Keratinocyte (primary cell): ENCODE measurements at regions not wholly inside any gene's neighbourhood (a gene's known extent, or its start where the extent isn't known, plus 50 kb on each side); places are given as distances from the start of the nearest gene placed in this dataset.

ENCODE experiments used
- DNase-seq: peaks from one replicate; pipeline ENCODE4 v3.0.0-alpha.2; 2011; ENCODE audit warnings: low read depth, missing footprints, low spot score
- FAIRE-seq: peaks from 2 replicates; lab custom pipeline; 2011; peaks lifted over from hg19 to GRCh38; lab: Jason Lieb, UNC
- H2AFZ ChIP-seq: 2 replicates; pipeline ENCODE4 v1.6.0; 2012; ENCODE audit warnings: low read length, control low read depth, inconsistent platforms; ENCODE audit not compliant: control insufficient read depth
- H3K27ac ChIP-seq: 2 replicates; pipeline ENCODE4 v1.5.1; 2011; ENCODE audit warnings: low read length; ENCODE audit not compliant: control insufficient read depth, insufficient read depth
- H3K27me3 ChIP-seq: 3 replicates; pipeline ENCODE4 v1.6.0; 2011; ENCODE audit warnings: low read length; ENCODE audit not compliant: control insufficient read depth, insufficient read depth; ENCODE audit errors: extremely low read depth
- H3K36me3 ChIP-seq, 2 experiments: 2 replicates in 1 of 2; 3 replicates in 1 of 2; pipeline ENCODE4 v1.5.1; 2011; ENCODE audit warnings: low read length in 2 of 2, mild to moderate bottlenecking in 1 of 2; ENCODE audit not compliant: control insufficient read depth in 2 of 2, insufficient read depth in 2 of 2; ENCODE audit errors: extremely low read depth in 1 of 2
- H3K4me1 ChIP-seq: 3 replicates; pipeline ENCODE4 v1.5.1; 2011; ENCODE audit warnings: low read length; ENCODE audit not compliant: control insufficient read depth, insufficient read depth; ENCODE audit errors: extremely low read depth
- H3K4me2 ChIP-seq: 3 replicates; pipeline ENCODE4 v1.6.0; 2011; ENCODE audit warnings: low read depth, low read length; ENCODE audit not compliant: control insufficient read depth, insufficient read depth; ENCODE audit errors: extremely low read depth
- H3K4me3 ChIP-seq, 3 experiments: fragments of 200-600 bp in 1 of 3; sonication (generic) in 1 of 3; 2 replicates in 2 of 3; 3 replicates in 1 of 3; pipeline ENCODE4 v1.5.1; 2011 to 2016; ENCODE audit warnings: low read length in 3 of 3, mild to moderate bottlenecking in 3 of 3, control low read depth in 2 of 3, inconsistent platforms in 1 of 3, low read depth in 1 of 3, mixed read lengths in 1 of 3, mixed run types in 1 of 3, moderate library complexity in 1 of 3; ENCODE audit not compliant: control insufficient read depth in 2 of 3, insufficient read depth in 2 of 3; ENCODE audit errors: extremely low read depth in 1 of 3
- H3K79me2 ChIP-seq: 2 replicates; pipeline ENCODE4 v1.6.0; 2012; ENCODE audit warnings: low read length; ENCODE audit not compliant: control insufficient read depth, insufficient read depth
- H3K9ac ChIP-seq: 3 replicates; pipeline ENCODE4 v1.6.0; 2011; ENCODE audit warnings: low read length; ENCODE audit not compliant: control insufficient read depth, insufficient read depth; ENCODE audit errors: extremely low read depth
- H3K9me1 ChIP-seq: 3 replicates; pipeline ENCODE4 v1.6.0; 2011; ENCODE audit warnings: low read length; ENCODE audit not compliant: control insufficient read depth, insufficient read depth; ENCODE audit errors: extremely low read depth
- H3K9me3 ChIP-seq: 2 replicates; pipeline ENCODE4 v1.5.1; 2012; ENCODE audit warnings: low read depth, low read length; ENCODE audit not compliant: control insufficient read depth
- H4K20me1 ChIP-seq: 3 replicates; pipeline ENCODE4 v1.6.0; 2011; ENCODE audit warnings: low read length; ENCODE audit not compliant: control insufficient read depth, insufficient read depth; ENCODE audit errors: extremely low read depth
- EZH2 ChIP-seq: IDR thresholded peaks from one replicate; pipeline ENCODE4 v1.6.1; 2012; ENCODE audit warnings: inconsistent platforms, mild to moderate bottlenecking, low read length, moderate library complexity
- dilution Hi-C: fragments of 300-500 bp; cut with MboI; formaldehyde crosslinking; loops from one replicate; pipeline ENCODE4 v1.7.0; 2020; ENCODE audit warnings: low sequenced_read_pairs; ENCODE audit not compliant: extremely low pct_ligation_motif_present
- TF ChIP-seq, protein P1 (sequence below), 3 experiments: IDR thresholded peaks in 1 of 3; conservative IDR thresholded peaks in 1 of 3; optimal IDR thresholded peaks in 1 of 3; 2 replicates in 2 of 3; 3 replicates in 1 of 3; pipeline versions ENCODE3 to v1.5.1; 2011; ENCODE audit warnings: low read length in 3 of 3, mild to moderate bottlenecking in 3 of 3, moderate library complexity in 2 of 3, control low read depth in 1 of 3, inconsistent platforms in 1 of 3; ENCODE audit not compliant: insufficient read depth in 2 of 3; ENCODE audit errors: extremely low read depth in 1 of 3

DNA sequence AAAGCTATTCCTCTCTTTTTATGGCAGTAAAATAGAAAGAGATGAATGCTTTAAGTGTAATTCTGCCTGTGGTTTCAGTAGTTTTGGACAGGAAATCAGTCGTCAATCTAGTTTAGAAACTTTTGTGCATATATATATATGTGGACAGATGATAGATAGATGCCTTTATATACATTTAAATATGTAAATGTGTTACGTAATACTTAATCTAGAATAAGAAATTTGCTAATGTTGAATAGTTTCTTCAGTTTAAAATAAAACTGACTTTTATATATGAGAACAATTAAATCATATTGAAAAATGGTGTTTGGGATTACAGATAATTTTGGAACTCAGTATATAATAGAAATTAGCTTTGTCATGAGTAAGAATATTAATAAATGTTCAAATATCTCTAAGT, 1165.7 kb upstream of the NCAM2 start:
- H3K4me1 ChIP-seq, result no peaks in the 10 kb centered on the region
- TF ChIP-seq EZH2, result no peak
- TF ChIP-seq, protein P1, sequence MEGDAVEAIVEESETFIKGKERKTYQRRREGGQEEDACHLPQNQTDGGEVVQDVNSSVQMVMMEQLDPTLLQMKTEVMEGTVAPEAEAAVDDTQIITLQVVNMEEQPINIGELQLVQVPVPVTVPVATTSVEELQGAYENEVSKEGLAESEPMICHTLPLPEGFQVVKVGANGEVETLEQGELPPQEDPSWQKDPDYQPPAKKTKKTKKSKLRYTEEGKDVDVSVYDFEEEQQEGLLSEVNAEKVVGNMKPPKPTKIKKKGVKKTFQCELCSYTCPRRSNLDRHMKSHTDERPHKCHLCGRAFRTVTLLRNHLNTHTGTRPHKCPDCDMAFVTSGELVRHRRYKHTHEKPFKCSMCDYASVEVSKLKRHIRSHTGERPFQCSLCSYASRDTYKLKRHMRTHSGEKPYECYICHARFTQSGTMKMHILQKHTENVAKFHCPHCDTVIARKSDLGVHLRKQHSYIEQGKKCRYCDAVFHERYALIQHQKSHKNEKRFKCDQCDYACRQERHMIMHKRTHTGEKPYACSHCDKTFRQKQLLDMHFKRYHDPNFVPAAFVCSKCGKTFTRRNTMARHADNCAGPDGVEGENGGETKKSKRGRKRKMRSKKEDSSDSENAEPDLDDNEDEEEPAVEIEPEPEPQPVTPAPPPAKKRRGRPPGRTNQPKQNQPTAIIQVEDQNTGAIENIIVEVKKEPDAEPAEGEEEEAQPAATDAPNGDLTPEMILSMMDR (optimal IDR thresholded peaks at IDR 0.05 in 1 of 3, IDR thresholded peaks at IDR 0.05 in 1 of 3, conservative IDR thresholded peaks at IDR 0.05 in 1 of 3; ENCODE audit: extremely low read depth in 1 of 3, insufficient read depth in 2 of 3, low read length in 3 of 3), result no peak
- H3K79me2 ChIP-seq, result no peaks in the 10 kb centered on the region
- no peak overlapping the region for H2AFZ ChIP-seq
- no peaks in the 10 kb centered on the region for H3K9me1 ChIP-seq
- no peak overlapping the region for H3K9ac ChIP-seq
- DNase-seq, result no peak
- FAIRE-seq, result no peak
- no peak overlapping the region for H3K4me2 ChIP-seq
- no peaks in the 10 kb centered on the region for H3K27me3 ChIP-seq
- no peaks in the 10 kb centered on the region for H3K9me3 ChIP-seq
- H3K4me3 ChIP-seq, result no peak overlapping the region
- no peaks in the 10 kb centered on the region for H4K20me1 ChIP-seq
- no peaks in the 10 kb centered on the region for H3K36me3 ChIP-seq
- dilution Hi-C loops, result no loop called here
- H3K27ac ChIP-seq, result no peak overlapping the region

DNA sequence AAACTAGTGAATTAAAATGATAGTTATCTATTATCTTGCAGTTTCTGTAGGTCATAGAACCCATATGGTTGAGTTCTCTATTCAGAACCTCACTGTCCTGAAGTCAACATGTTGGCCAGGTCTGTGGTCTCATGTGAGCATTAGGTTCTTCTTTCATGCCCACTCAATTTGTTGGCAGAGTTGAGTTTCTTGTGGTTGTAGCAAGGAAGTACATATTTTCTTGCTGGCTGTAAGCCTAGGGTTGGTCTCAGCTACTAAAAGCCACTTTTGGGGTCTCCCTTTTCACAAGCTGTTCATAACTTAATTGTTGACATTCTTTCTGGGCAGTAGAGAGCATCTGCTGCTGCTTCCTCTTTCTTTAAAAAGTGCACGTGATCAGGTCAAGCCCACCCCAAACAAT, 1165.1 kb upstream of the NCAM2 start:
- no peak for TF ChIP-seq EZH2
- TF ChIP-seq, protein P1 (optimal IDR thresholded peaks at IDR 0.05 in 1 of 3, IDR thresholded peaks at IDR 0.05 in 1 of 3, conservative IDR thresholded peaks at IDR 0.05 in 1 of 3; ENCODE audit: extremely low read depth in 1 of 3, insufficient read depth in 2 of 3, low read length in 3 of 3), result no peak
- no peak overlapping the region for H2AFZ ChIP-seq
- H3K9ac ChIP-seq, result no peak overlapping the region
- no peaks in the 10 kb centered on the region for H3K9me1 ChIP-seq
- H3K79me2 ChIP-seq, result no peaks in the 10 kb centered on the region
- no peak overlapping the region for H3K4me3 ChIP-seq
- H4K20me1 ChIP-seq, result no peaks in the 10 kb centered on the region
- FAIRE-seq, result no peak
- H3K27me3 ChIP-seq, result no peaks in the 10 kb centered on the region
- no peaks in the 10 kb centered on the region for H3K9me3 ChIP-seq
- H3K4me1 ChIP-seq, result no peaks in the 10 kb centered on the region
- dilution Hi-C loops, result no loop called here
- H3K36me3 ChIP-seq, result no peaks in the 10 kb centered on the region
- DNase-seq, result no peak
- H3K4me2 ChIP-seq, result no peak overlapping the region
- H3K27ac ChIP-seq, result no peak overlapping the region
